H9 (cell line): ENCODE measurements at regions not wholly inside any gene's neighbourhood (a gene's known extent, or its start where the extent isn't known, plus 50 kb on each side); places are given as distances from the start of the nearest gene placed in this dataset.

Source experiments
- DNase-seq: peaks from one replicate; pipeline ENCODE4 v3.0.0-alpha.2; 2017
- H2AFZ ChIP-seq: one replicate; pipeline ENCODE4 v1.6.1; 2013; ENCODE audit warnings: mild to moderate bottlenecking, low read length, control low read depth, moderate library complexity
- H2AK5ac ChIP-seq: 2 replicates; pipeline ENCODE4 v1.6.1; 2013; ENCODE audit warnings: low read length, control low read depth, mixed read lengths; ENCODE audit not compliant: insufficient read length
- H2BK120ac ChIP-seq: one replicate; pipeline ENCODE4 v1.6.1; 2013; ENCODE audit warnings: low read depth, mild to moderate bottlenecking, low read length, control low read depth, inconsistent platforms; ENCODE audit not compliant: poor library complexity, severe bottlenecking
- H2BK12ac ChIP-seq: 2 replicates; pipeline ENCODE4 v1.6.1; 2013; ENCODE audit warnings: low read length, control low read depth, mixed read lengths, low read depth; ENCODE audit not compliant: insufficient read length
- H2BK15ac ChIP-seq: 2 replicates; pipeline ENCODE4 v1.6.1; 2013; ENCODE audit warnings: low read depth, low read length, control low read depth
- H2BK20ac ChIP-seq: one replicate; pipeline ENCODE4 v1.6.1; 2013; ENCODE audit warnings: low read depth, mild to moderate bottlenecking, low read length, control low read depth, inconsistent platforms; ENCODE audit not compliant: poor library complexity, severe bottlenecking
- H2BK5ac ChIP-seq: 2 replicates; pipeline ENCODE4 v1.6.1; 2013; ENCODE audit warnings: low read length, control low read depth, mixed read lengths; ENCODE audit not compliant: insufficient read length
- H3K14ac ChIP-seq: 2 replicates; pipeline ENCODE4 v1.6.1; 2013; ENCODE audit warnings: low read length, control low read depth; ENCODE audit not compliant: insufficient read depth
- H3K18ac ChIP-seq: 2 replicates; pipeline ENCODE4 v1.6.1; 2013; ENCODE audit warnings: low read depth, mild to moderate bottlenecking, mixed read lengths, low read length, control low read depth; ENCODE audit not compliant: insufficient read length
- H3K23ac ChIP-seq: 2 replicates; pipeline ENCODE4 v1.6.1; 2013; ENCODE audit warnings: low read length, control low read depth, mixed read lengths, low read depth; ENCODE audit not compliant: insufficient read length
- H3K23me2 ChIP-seq: 2 replicates; pipeline ENCODE4 v1.6.1; 2013; ENCODE audit warnings: low read depth, mild to moderate bottlenecking, mixed read lengths, low read length, control low read depth; ENCODE audit not compliant: insufficient read length, poor library complexity, severe bottlenecking
- H3K27ac ChIP-seq: 2 replicates; pipeline ENCODE4 v1.5.1; 2013; ENCODE audit warnings: low read length, control low read depth, mixed read lengths, low read depth; ENCODE audit not compliant: insufficient read length
- H3K27me3 ChIP-seq: 2 replicates; pipeline ENCODE4 v1.6.1; 2013; ENCODE audit warnings: low read length, control low read depth, inconsistent platforms; ENCODE audit not compliant: insufficient read depth
- H3K4ac ChIP-seq: 2 replicates; pipeline ENCODE4 v1.6.1; 2013; ENCODE audit warnings: low read depth, mild to moderate bottlenecking, control low read depth, inconsistent platforms, low read length, moderate library complexity
- H3K4me1 ChIP-seq: 2 replicates; pipeline ENCODE4 v1.6.1; 2013; ENCODE audit warnings: low read length, control low read depth, inconsistent platforms; ENCODE audit not compliant: insufficient read depth
- H3K4me2 ChIP-seq: 2 replicates; pipeline ENCODE4 v1.6.1; 2013; ENCODE audit warnings: low read length, control low read depth, mixed read lengths; ENCODE audit not compliant: insufficient read length, insufficient read depth
- H3K56ac ChIP-seq: 2 replicates; pipeline ENCODE4 v1.6.1; 2013; ENCODE audit warnings: low read depth, mild to moderate bottlenecking, mixed read lengths, low read length, control low read depth; ENCODE audit not compliant: insufficient read length
- H3K79me1 ChIP-seq: 2 replicates; pipeline ENCODE4 v1.6.1; 2013; ENCODE audit warnings: low read depth, mild to moderate bottlenecking, moderate library complexity, low read length, control low read depth, inconsistent platforms; ENCODE audit not compliant: insufficient read depth, poor library complexity, severe bottlenecking
- H3K79me2 ChIP-seq: 2 replicates; pipeline ENCODE4 v1.6.1; 2013; ENCODE audit warnings: low read length, control low read depth, inconsistent platforms; ENCODE audit not compliant: insufficient read depth
- H3K9ac ChIP-seq: 2 replicates; pipeline ENCODE4 v1.6.1; 2013; ENCODE audit warnings: low read length, control low read depth, mixed read lengths; ENCODE audit not compliant: insufficient read length; ENCODE audit errors: extremely low read depth
- H3K9me3 ChIP-seq: one replicate; pipeline ENCODE4 v1.6.1; 2013; ENCODE audit warnings: low read depth, low read length, inconsistent platforms; ENCODE audit not compliant: control insufficient read depth
- H3T11ph ChIP-seq: one replicate; pipeline ENCODE4 v1.6.1; 2013; ENCODE audit warnings: mild to moderate bottlenecking, low read length, control low read depth, inconsistent platforms
- H4K20me1 ChIP-seq: one replicate; pipeline ENCODE4 v1.6.1; 2013; ENCODE audit not compliant: control insufficient read depth, insufficient read length, insufficient read depth
- H4K5ac ChIP-seq: 2 replicates; pipeline ENCODE4 v1.6.1; 2013; ENCODE audit warnings: low read depth, mild to moderate bottlenecking, mixed read lengths, low read length, control low read depth; ENCODE audit not compliant: insufficient read length
- H4K8ac ChIP-seq: replicated peaks from 2 replicates; pipeline ENCODE4 v1.6.1; 2013; ENCODE audit warnings: low read length, control low read depth, mixed read lengths, low read depth; ENCODE audit not compliant: insufficient read length
- H4K91ac ChIP-seq: 2 replicates; pipeline ENCODE4 v1.6.1; 2013; ENCODE audit warnings: low read depth, mild to moderate bottlenecking, moderate library complexity, mixed read lengths, low read length, control low read depth; ENCODE audit not compliant: insufficient read length
- H3K27ac Mint-ChIP-seq, 3 experiments: 2 replicates in 2 of 3; 3 replicates in 1 of 3; pipeline ENCODE4 v1.8.0; 2020 to 2021; ENCODE audit warnings: mixed read lengths in 3 of 3, mild to moderate bottlenecking in 1 of 3, moderate library complexity in 1 of 3
- H3K27me3 Mint-ChIP-seq: 2 replicates; pipeline ENCODE4 v1.8.0; 2021; ENCODE audit warnings: low read depth, mild to moderate bottlenecking, moderate library complexity, mixed read lengths
- H3K36me3 Mint-ChIP-seq, 3 experiments: 2 replicates in 2 of 3; 3 replicates in 1 of 3; pipeline ENCODE4 v1.8.0; 2020 to 2021; ENCODE audit warnings: low read depth in 3 of 3, mixed read lengths in 3 of 3; ENCODE audit not compliant: insufficient read depth in 1 of 3
- H3K4me1 Mint-ChIP-seq, 2 experiments: 2 replicates each; pipeline ENCODE4 v1.8.0; 2020; ENCODE audit warnings: mixed read lengths in 2 of 2
- H3K4me3 Mint-ChIP-seq, 2 experiments: 2 replicates in 1 of 2; 3 replicates in 1 of 2; pipeline ENCODE4 v1.8.0; 2020 to 2021; ENCODE audit warnings: mild to moderate bottlenecking in 2 of 2, mixed read lengths in 2 of 2, moderate library complexity in 1 of 2
- H3K9me3 Mint-ChIP-seq, 2 experiments: 2 replicates in 1 of 2; 3 replicates in 1 of 2; pipeline ENCODE4 v1.8.0; 2020; ENCODE audit warnings: mild to moderate bottlenecking in 2 of 2, mixed read lengths in 2 of 2, moderate library complexity in 1 of 2
- CTCF ChIP-seq: fragments of 200-600 bp; sonication (generic); conservative IDR thresholded peaks from 3 replicates; pipeline ENCODE4 v1.8.0; 2021; ENCODE audit warnings: antibody characterized with exemption, mild to moderate bottlenecking
- WGBS: extraction: QIAGEN DNeasy Blood & Tissue Kit; methylation state at CpG from one replicate; pipeline ENCODE4 v1.1.7; 2013; ENCODE audit warnings: missing lambda C conversion rate, low lambda C conversion rate, mixed read lengths; ENCODE audit not compliant: insufficient read length; ENCODE audit errors: extremely low coverage; 5-methylcytosine and 5-hydroxymethylcytosine counted together

- Histone ChIP-seq H3K9ac (no peak overlapping the region), H3K27me3 (no peaks in the 10 kb centered on the region), H2BK15ac (no peak overlapping the region), H2BK12ac (no peak overlapping the region), H4K5ac (no peak overlapping the region), H3K4me1 (0 out of 2 replicates have a peak, but pooled peaks cover 5% of the 10 kb centered on the region), H3K4me2 (no peak overlapping the region), H3K79me2 (no peaks in the 10 kb centered on the region), H2BK120ac (no peak overlapping the region), H4K20me1 (no peaks in the 10 kb centered on the region), H3K14ac (no peak overlapping the region), H3T11ph (no peak overlapping the region), H2AK5ac (no peak overlapping the region), H3K23ac (no peak overlapping the region), H2BK5ac (no peak overlapping the region), H3K4ac (no peak overlapping the region), H3K27ac (no peak overlapping the region), H3K18ac (no peak overlapping the region), H3K23me2 (no peaks in the 10 kb centered on the region), H3K79me1 (no peaks in the 10 kb centered on the region), H3K9me3 (no peaks in the 10 kb centered on the region), H2BK20ac (no peak overlapping the region), H2AFZ (no peak overlapping the region), H3K56ac (no peak overlapping the region), H4K91ac (no peak overlapping the region), H4K8ac (no peak overlapping the region)
- TF ChIP-seq CTCF = no peak
- no peaks in the 10 kb centered on the region for H3K27me3 Mint-ChIP-seq
- H3K36me3 Mint-ChIP-seq = no peaks in the 10 kb centered on the region
- H3K4me1 Mint-ChIP-seq = peaks cover 17 to 27% of the 10 kb centered on the region in 2 experiments
- no peak for DNase-seq
- H3K27ac Mint-ChIP-seq = no peak overlapping the region
- H3K4me3 Mint-ChIP-seq = no peak overlapping the region
- no peaks in the 10 kb centered on the region for H3K9me3 Mint-ChIP-seq
- WGBS = no CpG with 5 or more reads among the region's 2 CpGs
These were observed 224.2 kb upstream of the LYZL1 start for GRCh38 chr10:29064680-29065079.
